RWPE1 (cell line): ENCODE measurements at regions not wholly inside any gene's neighbourhood (a gene's known extent, or its start where the extent isn't known, plus 50 kb on each side); places are given as distances from the start of the nearest gene placed in this dataset.

Source experiments
- CTCF ChIA-PET: fragments of 350-600 bp; sonication (Branson Sonifier 250); formaldehyde crosslinking; extraction: SDS; loops from one replicate; lab custom pipeline; 2021; lab: Yijun Ruan, JAX
- POLR2A ChIA-PET: fragments of 400-600 bp; formaldehyde crosslinking; extraction: SDS; loops from one replicate; lab custom pipeline; 2020; ENCODE audit warnings: antibody characterized with exemption; ENCODE audit not compliant: low non-redundant PET; lab: Yijun Ruan, JAX
- DNase-seq: peaks from one replicate; pipeline ENCODE4 v3.0.0; 2012; ENCODE audit warnings: low spot score
- H3K27ac ChIP-seq: fragments of 450-650 bp; 2 replicates; pipeline ENCODE4 v1.5.1; 2017
- TF ChIP-seq, protein P1 (sequence below): fragments of 450-650 bp; conservative IDR thresholded peaks from 2 replicates; pipeline ENCODE4 v1.5.1; 2017; ENCODE audit warnings: low read depth, mild to moderate bottlenecking

GRCh38 chr15:69852482-69852881 is 245.2 kb downstream of the TLE3 start:
- DNase-seq: no peak
- ChIA-PET CTCF (no interaction called here), POLR2A (no interaction called here)
- TF ChIP-seq, protein P1, sequence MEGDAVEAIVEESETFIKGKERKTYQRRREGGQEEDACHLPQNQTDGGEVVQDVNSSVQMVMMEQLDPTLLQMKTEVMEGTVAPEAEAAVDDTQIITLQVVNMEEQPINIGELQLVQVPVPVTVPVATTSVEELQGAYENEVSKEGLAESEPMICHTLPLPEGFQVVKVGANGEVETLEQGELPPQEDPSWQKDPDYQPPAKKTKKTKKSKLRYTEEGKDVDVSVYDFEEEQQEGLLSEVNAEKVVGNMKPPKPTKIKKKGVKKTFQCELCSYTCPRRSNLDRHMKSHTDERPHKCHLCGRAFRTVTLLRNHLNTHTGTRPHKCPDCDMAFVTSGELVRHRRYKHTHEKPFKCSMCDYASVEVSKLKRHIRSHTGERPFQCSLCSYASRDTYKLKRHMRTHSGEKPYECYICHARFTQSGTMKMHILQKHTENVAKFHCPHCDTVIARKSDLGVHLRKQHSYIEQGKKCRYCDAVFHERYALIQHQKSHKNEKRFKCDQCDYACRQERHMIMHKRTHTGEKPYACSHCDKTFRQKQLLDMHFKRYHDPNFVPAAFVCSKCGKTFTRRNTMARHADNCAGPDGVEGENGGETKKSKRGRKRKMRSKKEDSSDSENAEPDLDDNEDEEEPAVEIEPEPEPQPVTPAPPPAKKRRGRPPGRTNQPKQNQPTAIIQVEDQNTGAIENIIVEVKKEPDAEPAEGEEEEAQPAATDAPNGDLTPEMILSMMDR: no peak
- H3K27ac ChIP-seq: no peak overlapping the region

DNA sequence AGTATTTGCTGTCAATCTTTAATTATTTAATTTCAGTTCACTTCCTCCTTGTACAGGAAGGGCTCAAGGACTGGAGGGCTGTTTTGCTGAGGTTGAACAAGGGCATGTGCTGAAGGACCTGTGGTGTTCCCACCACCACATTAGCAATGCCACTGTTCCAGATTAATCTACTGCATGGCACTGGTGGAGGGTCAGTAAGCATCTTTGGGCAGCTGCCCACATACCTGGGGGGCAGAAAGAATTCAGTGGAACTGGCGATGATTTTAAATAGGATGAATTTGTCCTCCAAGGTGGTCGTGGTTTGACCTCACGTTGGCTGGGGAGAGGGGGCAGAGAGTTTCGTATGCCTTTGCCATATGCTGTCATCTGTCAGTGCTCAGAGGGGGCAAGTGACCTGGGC is 244.8 kb downstream of the TLE3 start:
- POLR2A ChIA-PET: no interaction called here
- CTCF ChIA-PET: interaction anchor here (0.5 kb wide), 1 partner anchor 641 kb away, joined by 3 read pairs; no protein-coding TSS in a partner anchor

GRCh38 chr15:69853544-69853951 is 244.2 kb downstream of the TLE3 start:
- TF ChIP-seq, protein P1: no peak
- ChIA-PET CTCF (interaction anchor here (0.5 kb wide), 2 partner anchors 378 to 640 kb away, joined by 3 to 4 read pairs; no protein-coding TSS in a partner anchor), POLR2A (no interaction called here)
- DNase-seq: peak; percentile 50
- H3K27ac ChIP-seq: no peak overlapping the region

More for the DNA sequence above, 244.8 kb downstream of the TLE3 start:
- DNase-seq: no peak
- H3K27ac ChIP-seq: no peak overlapping the region
- TF ChIP-seq, protein P1: no peak

DNA sequence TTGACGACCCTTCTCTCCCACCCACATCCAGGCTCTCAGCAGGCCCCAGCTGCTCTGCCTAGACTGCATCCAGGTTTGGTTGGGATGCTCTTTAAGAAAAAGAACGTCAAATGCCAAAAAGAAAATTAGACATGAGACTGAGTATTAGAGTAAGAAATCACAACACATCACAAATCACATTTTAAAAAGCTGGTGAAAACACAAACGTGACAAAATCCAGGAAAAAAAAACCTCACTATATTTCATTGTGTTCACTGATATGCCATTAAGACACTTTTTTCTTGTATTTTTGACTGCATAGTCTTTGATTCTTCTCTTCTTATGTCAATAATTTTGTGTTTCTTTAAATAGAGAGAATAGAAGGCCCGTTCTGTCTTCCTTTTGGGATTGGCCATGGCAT is 243.7 kb downstream of the TLE3 start:
- no peak overlapping the region for H3K27ac ChIP-seq
- no peak for DNase-seq
- POLR2A ChIA-PET: no interaction called here
- CTCF ChIA-PET: interaction anchor here (0.5 kb wide), 1 partner anchor 378 kb away, joined by 4 read pairs; no protein-coding TSS in a partner anchor
- TF ChIP-seq, protein P1: no peak

DNA sequence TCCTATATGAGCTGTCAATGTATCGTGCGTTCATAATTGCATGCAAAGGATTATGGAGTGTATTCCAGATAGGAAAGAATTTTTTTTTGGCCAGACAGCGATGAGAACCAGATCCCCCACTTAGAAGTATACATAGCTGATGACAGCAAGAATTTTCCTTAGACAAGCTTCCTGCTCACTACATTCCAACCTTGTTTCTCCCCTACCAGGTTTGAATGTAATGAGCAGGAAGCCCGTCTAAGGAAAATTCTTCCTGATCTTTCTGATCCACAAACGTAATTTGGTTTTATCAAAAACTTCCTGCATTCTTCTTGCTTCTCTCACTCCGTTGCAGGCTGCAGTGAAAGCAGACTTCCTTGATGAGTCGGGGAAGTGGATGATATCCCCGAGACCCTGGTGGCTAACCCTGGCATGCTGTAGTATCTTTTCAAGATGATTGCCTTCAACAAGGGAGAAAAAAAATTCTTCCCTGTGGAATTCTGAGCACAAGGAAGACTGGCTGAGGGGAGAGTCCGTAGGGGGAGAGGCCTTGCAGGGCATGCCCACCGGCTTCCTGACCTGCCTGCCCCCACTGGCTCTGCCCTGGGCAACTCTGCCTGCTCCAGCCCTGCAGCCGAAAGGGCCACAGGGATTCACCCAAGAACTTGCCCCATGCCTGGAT is 243.1 kb downstream of the TLE3 start:
- POLR2A ChIA-PET: no interaction called here
- no peak overlapping the region for H3K27ac ChIP-seq
- CTCF ChIA-PET: no interaction called here
- DNase-seq: no peak
- TF ChIP-seq, protein P1: no peak

GRCh38 chr15:69855258-69856000 is 242.3 kb downstream of the TLE3 start:
- POLR2A ChIA-PET: no interaction called here
- no peak overlapping the region for H3K27ac ChIP-seq
- DNase-seq: no peak
- CTCF ChIA-PET: no interaction called here
- TF ChIP-seq, protein P1: no peak
